Left ventricle myocardium inferior (tissue), 1 donor: ENCODE measurements at regions not wholly inside any gene's neighbourhood (a gene's known extent, or its start where the extent isn't known, plus 50 kb on each side); places are given as distances from the start of the nearest gene placed in this dataset.

Source experiments
- DNase-seq: peaks from one replicate; pipeline ENCODE4 v3.0.0-alpha.2; 2020
- H3K27ac ChIP-seq: fragments of 200-600 bp; replicated peaks from 2 replicates; pipeline ENCODE4 v1.8.0; 2021
- H3K27me3 ChIP-seq: fragments of 200-600 bp; 2 replicates; pipeline ENCODE4 v1.8.0; 2021; ENCODE audit warnings: low read depth
- H3K36me3 ChIP-seq: fragments of 200-600 bp; 2 replicates; pipeline ENCODE4 v1.8.0; 2021
- H3K4me1 ChIP-seq: fragments of 200-600 bp; 2 replicates; pipeline ENCODE4 v1.8.0; 2021
- H3K4me3 ChIP-seq: fragments of 200-600 bp; 2 replicates; pipeline ENCODE4 v1.8.0; 2021; ENCODE audit warnings: mild to moderate bottlenecking, moderate library complexity
- H3K9me3 ChIP-seq: fragments of 200-600 bp; replicated peaks from 2 replicates; pipeline ENCODE4 v1.8.0; 2021
- intact Hi-C: fragments of 100-400 bp; cut with micrococcal nuclease; formaldehyde crosslinking; loops from one replicate; pipeline ENCODE4 v1.11.0; 2022
- TF ChIP-seq, protein P1 (sequence below): fragments of 200-600 bp; IDR thresholded peaks from 2 replicates; pipeline ENCODE4 v1.8.0; 2021; ENCODE audit warnings: antibody characterized with exemption, mild to moderate bottlenecking, borderline replicate concordance
- donor health status: DM: no; HTN: yes; CAD: no; lungs with severe emphysema.

DNA sequence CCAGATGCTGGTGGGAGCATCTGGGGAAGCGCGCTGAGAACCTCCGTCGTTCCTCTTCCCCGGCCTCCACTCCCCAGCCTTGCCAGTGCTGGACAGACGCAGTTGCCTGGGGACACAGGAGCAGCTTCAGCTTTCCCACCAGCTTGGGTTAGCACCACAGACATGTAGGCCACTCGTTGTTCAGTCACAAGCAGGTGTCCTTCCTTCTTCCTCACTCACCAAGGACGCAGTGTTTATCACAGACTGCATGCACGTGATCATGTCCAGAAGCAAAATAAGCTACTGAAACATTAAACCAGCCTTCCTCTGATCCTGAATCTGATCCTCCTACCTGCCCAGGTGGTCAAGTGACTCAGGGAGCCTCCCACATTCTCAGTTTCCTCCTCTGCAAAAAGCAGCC, 232.9 kb downstream of the SYK start:
- Histone ChIP-seq H3K36me3 (no peaks in the 10 kb centered on the region), H3K4me3 (no peak overlapping the region), H3K27me3 (peaks cover 15% of the 10 kb centered on the region), H3K4me1 (peaks cover 16% of the 10 kb centered on the region), H3K27ac (no peak overlapping the region), H3K9me3 (no peaks in the 10 kb centered on the region)
- TF ChIP-seq, protein P1, sequence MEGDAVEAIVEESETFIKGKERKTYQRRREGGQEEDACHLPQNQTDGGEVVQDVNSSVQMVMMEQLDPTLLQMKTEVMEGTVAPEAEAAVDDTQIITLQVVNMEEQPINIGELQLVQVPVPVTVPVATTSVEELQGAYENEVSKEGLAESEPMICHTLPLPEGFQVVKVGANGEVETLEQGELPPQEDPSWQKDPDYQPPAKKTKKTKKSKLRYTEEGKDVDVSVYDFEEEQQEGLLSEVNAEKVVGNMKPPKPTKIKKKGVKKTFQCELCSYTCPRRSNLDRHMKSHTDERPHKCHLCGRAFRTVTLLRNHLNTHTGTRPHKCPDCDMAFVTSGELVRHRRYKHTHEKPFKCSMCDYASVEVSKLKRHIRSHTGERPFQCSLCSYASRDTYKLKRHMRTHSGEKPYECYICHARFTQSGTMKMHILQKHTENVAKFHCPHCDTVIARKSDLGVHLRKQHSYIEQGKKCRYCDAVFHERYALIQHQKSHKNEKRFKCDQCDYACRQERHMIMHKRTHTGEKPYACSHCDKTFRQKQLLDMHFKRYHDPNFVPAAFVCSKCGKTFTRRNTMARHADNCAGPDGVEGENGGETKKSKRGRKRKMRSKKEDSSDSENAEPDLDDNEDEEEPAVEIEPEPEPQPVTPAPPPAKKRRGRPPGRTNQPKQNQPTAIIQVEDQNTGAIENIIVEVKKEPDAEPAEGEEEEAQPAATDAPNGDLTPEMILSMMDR = no peak
- intact Hi-C loops = no loop called here
- no peak for DNase-seq

DNA sequence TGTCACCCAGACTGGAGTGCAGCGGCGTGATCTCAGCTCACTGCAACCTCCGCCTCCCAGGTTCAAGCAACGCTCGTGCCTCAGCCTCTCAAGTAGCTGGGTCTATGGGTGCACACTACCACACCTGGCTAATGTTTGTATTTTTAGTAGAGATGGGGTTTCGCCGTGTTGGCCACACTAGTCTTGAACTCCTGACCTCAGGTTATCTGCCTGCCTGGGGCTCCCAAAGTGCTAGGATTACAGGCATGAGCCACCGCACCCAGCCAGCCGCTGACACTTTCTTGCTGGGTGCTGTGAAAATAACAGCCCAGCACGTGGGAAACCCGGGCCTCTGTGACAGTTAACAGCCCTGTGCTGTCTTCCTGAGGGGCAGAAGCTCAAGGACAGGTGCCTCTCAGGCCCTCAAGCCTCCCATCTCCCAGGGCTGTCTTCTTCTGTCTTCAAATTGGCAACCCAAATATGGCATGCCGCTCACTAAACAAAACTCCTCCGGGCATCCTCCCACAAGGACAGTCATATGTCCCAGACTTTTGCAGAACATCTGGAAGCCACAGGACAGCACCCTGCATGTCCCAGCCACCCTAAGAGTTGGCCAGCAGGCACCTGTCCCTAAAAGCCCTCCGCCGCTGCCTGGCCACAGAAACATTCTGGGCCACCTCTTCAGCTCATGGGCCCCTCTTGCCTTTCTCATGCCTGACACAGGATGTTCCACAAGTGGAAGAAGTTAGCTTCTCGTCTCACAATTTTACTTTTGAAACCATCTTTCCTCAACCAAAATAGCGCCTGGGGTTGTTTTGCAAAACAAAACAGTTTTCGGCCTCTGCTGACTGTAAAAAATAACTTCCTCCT, 233.6 kb downstream of the SYK start:
- Histone ChIP-seq H3K9me3 (no peaks in the 10 kb centered on the region), H3K27me3 (peaks cover 15% of the 10 kb centered on the region), H3K27ac (no peak overlapping the region), H3K36me3 (no peaks in the 10 kb centered on the region), H3K4me1 (peaks cover 16% of the 10 kb centered on the region), H3K4me3 (no peak overlapping the region)
- TF ChIP-seq, protein P1 = no peak
- no peak for DNase-seq
- intact Hi-C loops = loop anchor here (5.0 kb wide), 1 partner anchor 392 kb away; no protein-coding TSS in a partner anchor

DNA sequence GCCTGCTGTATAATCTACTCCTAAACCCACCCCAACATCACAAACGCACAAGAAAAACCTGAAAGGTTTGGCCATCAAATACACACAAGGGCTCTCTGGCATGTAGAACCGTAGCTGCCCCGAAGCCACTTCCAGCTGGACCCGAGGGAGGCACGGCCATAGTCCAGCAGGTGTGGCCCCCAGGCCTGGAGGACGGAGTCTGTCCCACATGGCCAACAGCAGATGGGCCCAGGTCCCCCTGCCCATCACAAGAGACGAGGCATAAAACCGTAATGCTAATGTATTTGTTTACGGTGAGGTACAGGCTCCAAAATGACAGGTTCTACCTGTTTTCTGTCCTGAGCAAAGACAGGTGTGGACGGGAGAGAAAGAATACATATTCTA, 234.2 kb downstream of the SYK start:
- no peaks in the 10 kb centered on the region for H3K9me3 ChIP-seq
- intact Hi-C loops = loop anchor here (5.0 kb wide), 1 partner anchor 391 kb away; no protein-coding TSS in a partner anchor
- TF ChIP-seq, protein P1 = no peak

DNA sequence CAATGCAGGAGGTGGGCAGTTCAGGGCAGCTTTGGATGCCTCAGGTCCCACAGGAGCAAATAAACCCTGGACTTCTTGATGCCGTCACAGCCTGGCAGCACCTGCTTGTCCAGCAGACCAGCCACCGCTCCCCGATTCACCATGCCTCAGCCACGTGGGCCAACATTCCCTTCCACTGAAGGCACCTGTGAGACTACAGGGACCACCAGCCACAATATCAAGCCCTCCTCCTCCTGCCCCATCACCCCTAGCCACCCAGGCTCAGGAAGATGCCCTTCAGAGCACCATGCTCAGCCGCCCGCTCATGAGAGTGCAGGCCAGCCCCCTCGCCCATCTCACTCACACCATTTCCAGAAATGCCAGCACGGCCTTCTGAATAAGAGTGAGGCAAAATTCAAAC, 234.7 kb downstream of the SYK start:
- intact Hi-C loops = loop anchor here (5.0 kb wide), 1 partner anchor 391 kb away; no protein-coding TSS in a partner anchor
- no peak for DNase-seq
- Histone ChIP-seq H3K4me1 (peaks cover 16% of the 10 kb centered on the region), H3K27ac (no peak overlapping the region), H3K4me3 (no peak overlapping the region), H3K27me3 (peaks cover 15% of the 10 kb centered on the region), H3K36me3 (no peaks in the 10 kb centered on the region), H3K9me3 (no peaks in the 10 kb centered on the region)
- TF ChIP-seq, protein P1 = no peak

More for the DNA sequence above, 234.2 kb downstream of the SYK start:
- DNase-seq = no peak
- Histone ChIP-seq H3K4me1 (peaks cover 16% of the 10 kb centered on the region), H3K27me3 (peaks cover 15% of the 10 kb centered on the region), H3K4me3 (no peak overlapping the region), H3K27ac (no peak overlapping the region), H3K36me3 (no peaks in the 10 kb centered on the region)

DNA sequence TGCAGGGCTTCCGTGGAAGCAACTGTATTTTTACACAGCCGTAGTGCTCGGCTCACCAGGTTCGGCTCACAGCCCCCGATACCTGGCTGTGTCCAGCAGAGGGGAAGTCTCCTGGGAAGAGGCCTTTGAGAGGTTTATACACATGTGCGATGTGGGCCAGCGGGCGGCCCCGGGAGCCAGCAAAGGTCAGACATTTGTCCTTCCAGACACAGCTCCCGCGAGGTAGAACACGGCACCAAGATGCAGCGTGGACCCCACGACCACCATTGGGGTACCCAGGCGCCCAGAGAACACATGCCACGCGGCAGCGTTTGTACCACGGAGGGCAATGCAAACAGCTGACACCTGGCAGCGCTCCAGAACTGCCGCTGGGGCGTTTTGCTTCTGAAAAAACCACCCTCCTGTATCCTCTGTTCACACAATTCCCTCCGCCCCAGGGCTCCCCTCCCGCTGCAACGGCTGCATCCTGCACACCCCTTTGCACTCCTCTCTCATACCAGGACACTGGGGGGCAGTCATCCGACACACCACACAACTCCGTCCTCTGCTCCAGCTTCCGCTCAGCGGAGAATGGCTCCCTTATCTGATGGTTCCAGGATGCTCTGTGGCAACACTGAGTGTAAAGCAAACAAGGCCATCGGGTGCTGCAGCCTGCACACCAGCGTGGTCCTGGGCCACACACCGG, 235.3 kb downstream of the SYK start:
- H3K4me3 ChIP-seq = peak overlapping the region; percentile 24
- intact Hi-C loops = loop anchor here (5.0 kb wide), 1 partner anchor 390 kb away; no protein-coding TSS in a partner anchor

More for the DNA sequence above, 235.3 kb downstream of the SYK start:
- H3K4me1 ChIP-seq = peaks cover 16% of the 10 kb centered on the region
- no peaks in the 10 kb centered on the region for H3K9me3 ChIP-seq
- DNase-seq = peak; percentile 75
- H3K36me3 ChIP-seq = no peaks in the 10 kb centered on the region
- TF ChIP-seq, protein P1 = peak; percentile 82
- H3K27ac ChIP-seq = peak overlapping the region; percentile 25
- peaks cover 8% of the 10 kb centered on the region for H3K27me3 ChIP-seq
